HG03025 (cell line): ENCODE measurements at regions not wholly inside any gene's neighbourhood (a gene's known extent, or its start where the extent isn't known, plus 50 kb on each side); places are given as distances from the start of the nearest gene placed in this dataset.

Source experiments
- ATAC-seq: cut with Tn5 transposase; IDR thresholded peaks from one replicate; pipeline ENCODE4 v1.9.1; 2021; ENCODE audit warnings: mild to moderate bottlenecking, moderate library complexity; ENCODE audit not compliant: unreplicated experiment, low FRiP score

DNA sequence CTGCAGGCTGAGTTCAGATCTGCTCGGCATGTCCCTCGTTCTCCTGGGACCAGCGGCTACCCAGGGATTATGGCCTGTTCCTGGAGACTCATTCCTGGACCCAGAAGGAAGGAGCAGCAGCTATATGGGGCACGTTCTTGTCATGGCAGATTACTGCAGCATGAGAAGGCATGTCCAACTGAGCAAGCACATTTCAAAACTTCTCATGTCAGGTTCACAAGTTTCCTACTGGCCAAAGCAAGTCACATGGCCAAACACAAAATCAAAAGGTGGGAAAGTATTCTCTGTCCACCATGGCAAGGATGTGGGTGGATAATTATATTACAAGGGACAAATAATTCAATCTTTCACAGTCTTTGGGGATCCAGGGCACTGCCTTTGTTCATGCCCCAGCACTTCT lies 71.9 kb upstream of the C15orf39 start:
- ATAC-seq: no peak

GRCh38 chr15:75131269-75131643 lies 70.4 kb upstream of the C15orf39 start:
- ATAC-seq: no peak

DNA sequence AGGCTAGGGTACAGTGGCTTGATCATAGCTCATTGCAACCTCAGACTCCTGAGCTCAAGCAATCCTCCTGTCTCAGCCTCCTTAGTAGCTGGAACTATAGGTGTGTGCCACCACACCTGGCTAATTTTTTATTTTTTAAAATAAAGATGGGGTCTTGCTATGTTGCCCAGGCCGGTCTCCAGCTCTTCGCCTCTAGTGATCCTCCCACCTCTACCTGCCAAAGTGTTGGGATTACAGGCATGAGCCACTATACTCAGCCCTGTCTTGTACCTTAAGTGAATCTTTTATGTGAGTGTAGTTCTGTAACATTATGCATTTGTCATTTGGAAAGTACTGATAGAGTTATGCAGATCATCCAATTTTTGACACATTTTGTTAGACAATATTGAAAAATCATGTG lies 66.9 kb upstream of the C15orf39 start:
- no peak for ATAC-seq

- no peak for ATAC-seq
Measured at GRCh38 chr15:75136118-75136517, 65.6 kb upstream of the C15orf39 start.

GRCh38 chr15:75136758-75137157 lies 64.9 kb upstream of the C15orf39 start:
- no peak for ATAC-seq

- no peak for ATAC-seq
Measured at GRCh38 chr15:75138016-75138999, 63.4 kb upstream of the C15orf39 start.

DNA sequence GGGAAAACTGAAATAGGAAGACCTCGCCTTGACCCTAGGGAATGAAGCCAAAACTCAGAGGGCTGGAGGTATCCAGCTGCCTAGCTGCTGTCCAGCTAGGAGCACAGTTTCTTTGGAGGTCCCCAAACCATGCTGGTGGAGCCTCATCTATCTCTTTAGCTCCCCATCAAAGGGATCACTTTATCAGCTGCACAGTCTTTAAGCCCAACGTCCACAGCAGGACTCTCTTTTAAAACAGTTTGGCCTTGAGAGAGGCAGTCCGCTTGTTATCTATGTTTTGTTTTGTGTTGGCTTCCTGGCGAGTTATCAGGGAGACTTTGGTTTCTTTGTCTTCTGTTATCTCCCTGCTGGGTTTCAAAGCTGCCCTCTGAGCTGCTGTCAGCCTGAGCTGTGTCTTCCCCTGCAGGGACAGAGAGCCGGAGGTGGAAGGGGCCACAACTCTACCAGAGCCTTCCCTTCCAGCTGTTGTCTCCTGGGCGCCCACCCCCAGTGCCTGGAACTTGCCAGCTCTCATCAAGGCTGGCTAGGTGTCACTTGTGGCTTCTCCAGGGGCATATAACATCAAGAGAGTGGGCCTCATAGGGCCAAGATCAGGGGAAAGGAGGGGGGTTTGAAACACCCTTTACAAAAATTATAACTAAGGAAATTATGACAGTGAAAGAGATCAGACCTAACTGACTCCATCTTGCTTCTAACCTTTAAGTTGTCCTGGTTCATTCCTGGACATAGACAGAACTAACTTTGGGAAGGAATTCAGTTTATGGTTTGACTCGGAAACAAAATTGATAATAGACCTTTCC lies 61.4 kb upstream of the C15orf39 start:
- ATAC-seq: no peak

DNA sequence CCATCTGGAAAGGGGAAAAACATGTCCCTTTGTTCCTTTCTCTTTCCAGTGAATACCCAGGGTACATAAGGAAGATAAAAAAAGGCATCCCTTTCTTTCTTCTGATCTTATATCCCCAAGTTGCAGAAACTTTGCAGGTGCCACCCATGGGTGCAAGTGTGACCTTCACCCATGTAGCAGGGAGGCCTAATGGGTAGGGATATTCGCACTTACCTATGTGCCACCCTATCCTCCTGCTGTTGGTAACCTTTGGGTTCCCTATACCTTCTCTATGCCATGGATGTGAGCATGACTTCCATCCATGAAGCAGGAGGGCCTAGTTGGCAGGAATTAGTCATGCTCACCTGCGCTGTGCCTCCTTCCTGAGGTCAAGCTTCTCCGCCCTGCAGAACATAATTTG lies 59.2 kb upstream of the C15orf39 start:
- no peak for ATAC-seq

DNA sequence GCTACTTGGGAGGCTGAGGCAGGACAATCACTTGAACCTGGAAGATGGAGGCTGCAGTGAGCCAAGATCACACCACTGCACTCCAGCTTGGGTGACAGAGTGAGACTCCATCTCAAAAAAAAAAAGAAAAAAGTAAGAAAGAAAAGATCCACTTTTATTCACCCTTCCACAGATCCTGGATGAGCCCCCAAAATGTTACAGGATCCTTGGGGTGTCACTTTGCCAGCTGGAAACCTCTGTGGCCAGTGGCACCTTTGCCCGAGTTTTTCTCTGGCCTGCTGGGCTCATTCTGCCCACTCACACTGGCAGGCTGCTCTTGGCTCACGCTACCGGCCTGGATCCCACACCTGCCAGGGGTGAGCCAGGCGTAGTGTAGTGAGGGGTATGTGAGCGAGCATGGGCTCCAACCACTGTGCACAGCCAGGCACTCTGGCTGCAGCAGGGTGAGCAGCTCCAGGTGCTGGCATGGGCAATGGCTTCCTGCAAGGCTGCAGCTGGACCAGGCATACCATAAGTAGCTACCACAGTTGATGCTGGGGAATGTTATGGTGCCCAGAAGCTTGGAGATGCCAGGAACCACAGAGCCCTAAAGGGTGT lies 57.8 kb upstream of the C15orf39 start:
- no peak for ATAC-seq

- no peak for ATAC-seq
Measured at GRCh38 chr15:75145027-75145841, 56.4 kb upstream of the C15orf39 start.

DNA sequence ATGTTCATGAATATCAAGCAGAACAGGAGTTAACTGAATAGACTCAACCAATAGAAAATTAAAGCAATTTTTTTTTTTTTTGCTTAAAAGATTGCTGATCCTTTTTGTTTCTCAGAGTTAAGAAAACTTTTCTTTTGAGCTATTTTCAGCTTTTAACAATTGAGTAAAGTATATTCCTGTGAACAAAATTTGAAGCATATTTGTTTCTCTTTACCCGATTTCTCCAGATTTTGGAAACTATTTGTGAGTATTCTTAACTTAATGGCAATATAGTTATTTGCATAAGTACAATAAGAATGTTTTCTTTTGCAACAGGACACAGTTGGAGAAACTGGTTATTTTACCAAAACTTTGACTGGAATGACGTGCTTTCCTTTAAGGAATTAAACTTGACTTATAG lies 53.4 kb upstream of the C15orf39 start:
- no peak for ATAC-seq

GRCh38 chr15:75149867-75150709 lies 51.6 kb upstream of the C15orf39 start:
- no peak for ATAC-seq

DNA sequence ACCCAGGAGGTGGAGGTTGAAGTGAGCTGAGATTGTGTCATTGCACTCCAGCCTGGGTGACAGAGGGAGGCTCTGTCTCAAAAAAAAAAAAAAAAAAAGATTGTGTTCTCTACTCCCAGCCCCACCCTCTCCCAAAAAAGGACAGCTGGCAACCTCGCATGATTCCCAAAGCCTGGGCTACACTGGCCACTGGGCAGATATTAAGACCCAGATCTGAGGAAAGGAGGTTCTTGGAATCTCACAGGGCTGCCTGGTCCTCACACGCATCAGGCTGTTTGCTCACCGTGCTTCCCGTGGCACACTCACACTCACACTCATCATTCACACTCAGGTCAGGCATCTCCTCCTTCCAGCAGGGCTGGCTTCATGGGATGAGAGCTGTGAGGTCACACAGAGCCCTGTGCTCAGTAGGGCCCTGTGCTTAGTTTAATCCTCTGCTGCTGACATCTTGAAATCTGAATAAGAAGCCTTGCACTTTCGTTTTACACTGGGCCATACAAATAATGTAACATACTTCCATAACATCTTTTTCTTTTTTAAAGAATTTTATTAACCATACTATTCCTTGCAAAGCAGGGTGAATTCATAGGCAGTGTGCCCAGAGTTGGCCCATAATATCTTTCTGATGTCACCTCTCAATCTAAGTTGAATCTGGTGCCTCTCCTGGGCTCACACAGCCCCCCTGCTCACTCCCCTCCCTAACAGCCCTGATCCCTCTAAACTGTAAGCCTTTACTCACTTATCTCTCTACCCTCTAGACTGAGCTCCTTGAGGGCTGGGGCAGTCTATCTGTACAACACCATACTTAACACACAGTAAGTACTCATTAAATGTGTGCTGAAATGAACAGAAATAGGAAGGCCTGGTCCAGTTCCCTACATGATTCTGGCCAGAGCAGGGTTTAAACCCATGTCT lies 50.2 kb upstream of the C15orf39 start:
- ATAC-seq: no peak
